ENCODE measurements at regions not wholly inside any gene's neighbourhood (a gene's known extent, or its start where the extent isn't known, plus 50 kb on each side); places are given as distances from the start of the nearest gene placed in this dataset.

DNA sequence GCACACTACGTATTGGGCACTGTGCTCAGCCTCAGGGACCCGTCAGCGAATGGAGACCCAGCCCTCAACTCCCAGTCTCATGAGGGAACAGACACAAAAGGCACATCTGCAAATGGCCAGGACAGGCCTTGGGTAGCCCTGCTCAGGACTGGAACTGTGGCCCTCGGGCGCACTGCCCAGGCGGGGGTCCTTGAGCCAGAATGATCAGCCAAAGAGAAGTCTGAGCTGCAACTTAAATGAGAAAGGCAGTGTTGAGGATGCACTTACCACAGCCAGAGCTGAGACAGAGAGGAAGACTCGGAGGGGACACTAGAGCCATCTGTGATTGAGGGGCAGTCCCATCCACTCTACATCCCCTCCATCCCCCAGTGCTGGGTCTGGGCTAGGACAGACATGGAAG, 117.3 kb downstream of the C16orf95 start:
- Histone ChIP-seq H3K27me3 (peaks cover 0 to 14% (median 0%) of the 10 kb centered on the region in 9 donors), H3K4me3 (no peak overlapping the region), H3K27ac (no peak overlapping the region), H3K4me1 (peaks cover 0 to 8% (median 0%) of the 10 kb centered on the region in 12 donors), H3K36me3 (no peaks in the 10 kb centered on the region), H3K9me3 (peaks cover 0 to 3% (median 0%) of the 10 kb centered on the region in 12 donors)
- intact Hi-C loops (cut with DNase I) = loop anchor here in 3 of 10 donors (5.0 to 10.0 kb wide), 2 partner anchors 75 to 77 kb away; no protein-coding TSS in a partner anchor
- TF ChIP-seq, protein P1, sequence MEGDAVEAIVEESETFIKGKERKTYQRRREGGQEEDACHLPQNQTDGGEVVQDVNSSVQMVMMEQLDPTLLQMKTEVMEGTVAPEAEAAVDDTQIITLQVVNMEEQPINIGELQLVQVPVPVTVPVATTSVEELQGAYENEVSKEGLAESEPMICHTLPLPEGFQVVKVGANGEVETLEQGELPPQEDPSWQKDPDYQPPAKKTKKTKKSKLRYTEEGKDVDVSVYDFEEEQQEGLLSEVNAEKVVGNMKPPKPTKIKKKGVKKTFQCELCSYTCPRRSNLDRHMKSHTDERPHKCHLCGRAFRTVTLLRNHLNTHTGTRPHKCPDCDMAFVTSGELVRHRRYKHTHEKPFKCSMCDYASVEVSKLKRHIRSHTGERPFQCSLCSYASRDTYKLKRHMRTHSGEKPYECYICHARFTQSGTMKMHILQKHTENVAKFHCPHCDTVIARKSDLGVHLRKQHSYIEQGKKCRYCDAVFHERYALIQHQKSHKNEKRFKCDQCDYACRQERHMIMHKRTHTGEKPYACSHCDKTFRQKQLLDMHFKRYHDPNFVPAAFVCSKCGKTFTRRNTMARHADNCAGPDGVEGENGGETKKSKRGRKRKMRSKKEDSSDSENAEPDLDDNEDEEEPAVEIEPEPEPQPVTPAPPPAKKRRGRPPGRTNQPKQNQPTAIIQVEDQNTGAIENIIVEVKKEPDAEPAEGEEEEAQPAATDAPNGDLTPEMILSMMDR (IDR thresholded peaks at IDR 0.05) = no peak
- no peak for ATAC-seq
- 76 to 91% (median 85%) methylated on average over 6 to 7 of the region's 7 CpGs for WGBS, 4 donors
- no peak for DNase-seq

DNA sequence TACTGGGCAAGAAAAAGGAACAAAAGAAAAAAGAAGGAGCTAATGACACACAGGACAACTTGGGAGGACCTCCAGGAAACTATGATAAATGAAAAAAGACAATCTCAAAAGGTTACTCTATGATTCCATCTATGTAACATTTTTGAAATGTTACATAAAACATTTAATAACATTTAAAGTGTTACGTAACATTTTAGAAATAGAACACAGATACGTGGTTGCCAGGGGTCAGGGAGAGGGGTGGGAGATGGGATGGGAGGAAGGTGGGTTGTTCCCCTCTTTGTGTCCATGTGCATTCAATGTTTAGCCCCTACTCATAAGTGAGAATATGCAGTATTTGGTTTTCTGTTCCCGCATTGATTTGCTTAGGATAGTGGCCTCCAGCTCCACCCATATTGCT, 116.6 kb downstream of the C16orf95 start:
- 68 to 82% (median 76%) methylated on average over 3 of the region's 3 CpGs for WGBS, 4 donors
- Histone ChIP-seq H3K27ac (peak overlapping the region in 1 of 12 donors; percentile 7), H3K4me1 (peaks cover 0 to 8% (median 0%) of the 10 kb centered on the region in 12 donors), H3K4me3 (no peak overlapping the region), H3K9me3 (peaks cover 0 to 3% (median 0%) of the 10 kb centered on the region in 12 donors), H3K27me3 (peaks cover 0 to 14% (median 0%) of the 10 kb centered on the region in 9 donors), H3K36me3 (no peaks in the 10 kb centered on the region)
- TF ChIP-seq, protein P1 (IDR thresholded peaks at IDR 0.05) = no peak
- TF ChIP-seq POLR2A (IDR thresholded peaks at IDR 0.05) = no peak
- ATAC-seq (no peak), DNase-seq (no peak)
- intact Hi-C loops (cut with DNase I) = loop anchor here in 3 of 10 donors (5.0 to 10.0 kb wide), 2 partner anchors 74 to 77 kb away; no protein-coding TSS in a partner anchor

DNA sequence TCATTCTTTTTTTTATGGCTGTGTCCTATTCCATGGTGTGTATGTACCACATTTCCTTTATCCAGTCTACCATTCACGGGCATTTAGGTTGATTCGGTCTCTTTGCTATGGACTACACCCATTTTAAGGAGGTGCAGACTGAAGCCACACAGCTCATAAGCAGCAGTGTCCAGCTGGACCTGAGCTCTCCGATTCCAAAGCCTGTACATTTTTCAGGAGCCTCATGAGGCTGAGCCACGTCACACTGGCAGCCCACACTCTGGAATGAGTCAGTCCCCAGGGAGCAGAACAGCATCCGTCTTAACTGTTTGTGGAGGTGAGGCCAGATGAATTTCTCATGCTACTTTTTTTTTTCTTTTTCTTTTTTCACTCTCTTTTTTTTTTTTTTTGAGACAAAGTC, 116.1 kb downstream of the C16orf95 start:
- no peaks in the 10 kb centered on the region for H3K36me3 ChIP-seq
- peak overlapping the region in 1 of 12 donors; percentile 7 for H3K27ac ChIP-seq
- DNase-seq (peak in 4 of 5 donors; percentile 65 to 86 (median 76)), ATAC-seq (peak; percentile 69 to 93 (median 86))
- peaks cover 0 to 3% (median 0%) of the 10 kb centered on the region in 12 donors for H3K9me3 ChIP-seq
- 48 to 58% (median 53%) methylated on average over 5 of the region's 5 CpGs for WGBS, 4 donors
- no peak overlapping the region for H3K4me3 ChIP-seq
- H3K4me1 ChIP-seq = peaks cover 0 to 8% (median 0%) of the 10 kb centered on the region in 12 donors
- TF ChIP-seq POLR2A (IDR thresholded peaks at IDR 0.05) = no peak
- TF ChIP-seq, protein P1 (IDR thresholded peaks at IDR 0.05) = no peak
- intact Hi-C loops (cut with DNase I) = loop anchor here in 3 of 10 donors (5.0 to 10.0 kb wide), 2 partner anchors 74 to 76 kb away; no protein-coding TSS in a partner anchor
- peaks cover 0 to 14% (median 0%) of the 10 kb centered on the region in 9 donors for H3K27me3 ChIP-seq

DNA sequence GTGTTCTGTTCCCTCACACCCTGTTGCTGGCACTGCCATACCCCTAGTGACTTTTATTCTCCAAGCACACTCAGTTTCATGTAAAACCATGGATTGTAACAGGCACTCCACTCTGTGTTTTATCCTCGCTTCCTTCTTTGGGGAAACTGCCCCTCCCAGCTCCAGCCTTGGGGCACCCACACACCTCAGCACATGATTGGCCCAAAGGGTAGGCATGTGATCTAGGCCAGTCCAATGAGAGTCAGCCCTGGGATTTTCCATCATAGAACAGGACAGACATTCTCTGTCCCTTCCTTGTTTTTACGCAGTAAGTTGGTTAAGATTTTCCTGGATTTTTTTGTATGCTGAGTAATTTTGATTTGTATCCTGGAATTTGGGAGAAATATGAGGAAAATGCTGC, 115.4 kb downstream of the C16orf95 start:
- Histone ChIP-seq H3K27ac (peak overlapping the region in 3 of 12 donors; percentile 5 to 59 (median 16)), H3K36me3 (no peaks in the 10 kb centered on the region), H3K4me3 (no peak overlapping the region), H3K27me3 (peaks cover 0 to 14% (median 0%) of the 10 kb centered on the region in 9 donors), H3K4me1 (peaks cover 0 to 8% (median 0%) of the 10 kb centered on the region in 12 donors), H3K9me3 (peaks cover 0 to 3% (median 0%) of the 10 kb centered on the region in 12 donors)
- TF ChIP-seq POLR2A (IDR thresholded peaks at IDR 0.05) = no peak
- TF ChIP-seq, protein P1 (IDR thresholded peaks at IDR 0.05) = no peak
- peak in 1 of 4 donors; percentile 11 for ATAC-seq
- DNase-seq = no peak
- intact Hi-C loops (cut with DNase I) = loop anchor here in 4 of 10 donors (2.0 to 10.0 kb wide), 3 partner anchors 73 to 77 kb away; no protein-coding TSS in a partner anchor
- 89 to 94% (median 91%) methylated on average over 2 of the region's 2 CpGs for WGBS, 4 donors

All from heart left ventricle (tissue), 16 donors.